ENCODE measurements at regions not wholly inside any gene's neighbourhood (a gene's known extent, or its start where the extent isn't known, plus 50 kb on each side); places are given as distances from the start of the nearest gene placed in this dataset.

- TF ChIP-seq EZH2 (IDR thresholded peaks at IDR 0.05; ENCODE audit: borderline replicate concordance, control insufficient read depth, low read depth, low read length) (no peak), HDAC2 (IDR thresholded peaks at IDR 0.05) (no peak), CHD2 (IDR thresholded peaks at IDR 0.05; ENCODE audit: borderline replicate concordance, low read depth, low read length) (no peak), MYC (IDR thresholded peaks at IDR 0.05; ENCODE audit: insufficient read depth, insufficient read length, insufficient replicate concordance, low read length, severe bottlenecking) (no peak), JUND (IDR thresholded peaks at IDR 0.05; ENCODE audit: low read depth, low read length) (no peak), SRF (IDR thresholded peaks at IDR 0.05; ENCODE audit: low read depth in 2 of 2, low read length in 2 of 2) (no peak), POLR2A (IDR thresholded peaks at IDR 0.05; ENCODE audit: low read depth, low read length) (no peak), SIN3A (IDR thresholded peaks at IDR 0.05; ENCODE audit: low read depth, low read length) (no peak), BCL11A (IDR thresholded peaks at IDR 0.05; ENCODE audit: low read depth, low read length) (no peak), NBN (IDR thresholded peaks at IDR 0.05) (no peak), TCF7 (IDR thresholded peaks at IDR 0.05; ENCODE audit: borderline replicate concordance) (no peak), E4F1 (IDR thresholded peaks at IDR 0.05; ENCODE audit: borderline replicate concordance, partially characterized antibody) (no peak)
- TF ChIP-seq, protein P1, sequence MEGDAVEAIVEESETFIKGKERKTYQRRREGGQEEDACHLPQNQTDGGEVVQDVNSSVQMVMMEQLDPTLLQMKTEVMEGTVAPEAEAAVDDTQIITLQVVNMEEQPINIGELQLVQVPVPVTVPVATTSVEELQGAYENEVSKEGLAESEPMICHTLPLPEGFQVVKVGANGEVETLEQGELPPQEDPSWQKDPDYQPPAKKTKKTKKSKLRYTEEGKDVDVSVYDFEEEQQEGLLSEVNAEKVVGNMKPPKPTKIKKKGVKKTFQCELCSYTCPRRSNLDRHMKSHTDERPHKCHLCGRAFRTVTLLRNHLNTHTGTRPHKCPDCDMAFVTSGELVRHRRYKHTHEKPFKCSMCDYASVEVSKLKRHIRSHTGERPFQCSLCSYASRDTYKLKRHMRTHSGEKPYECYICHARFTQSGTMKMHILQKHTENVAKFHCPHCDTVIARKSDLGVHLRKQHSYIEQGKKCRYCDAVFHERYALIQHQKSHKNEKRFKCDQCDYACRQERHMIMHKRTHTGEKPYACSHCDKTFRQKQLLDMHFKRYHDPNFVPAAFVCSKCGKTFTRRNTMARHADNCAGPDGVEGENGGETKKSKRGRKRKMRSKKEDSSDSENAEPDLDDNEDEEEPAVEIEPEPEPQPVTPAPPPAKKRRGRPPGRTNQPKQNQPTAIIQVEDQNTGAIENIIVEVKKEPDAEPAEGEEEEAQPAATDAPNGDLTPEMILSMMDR (IDR thresholded peaks at IDR 0.05 in 2 of 3, conservative IDR thresholded peaks at IDR 0.05 in 1 of 3; ENCODE audit: control insufficient read depth in 2 of 3, extremely low read depth in 1 of 3, insufficient read depth in 1 of 3, low read depth in 3 of 3, low read length in 3 of 3), result no peak
Measured at GRCh38 chr1:104718752-104719151, 969.1 kb downstream of the AMY1C start.

All from GM12878 (cell line).